Stimulated activated CD8-positive, alpha-beta memory T cell treated with anti-CD3 and anti-CD28 coated beads, Interleukin-4, amount 100 ng/mL, for 1 hour (primary cell): ENCODE measurements at regions not wholly inside any gene's neighbourhood (a gene's known extent, or its start where the extent isn't known, plus 50 kb on each side); places are given as distances from the start of the nearest gene placed in this dataset.

Experiments
- DNase-seq, 2 donors: peaks; one replicate each; pipeline ENCODE4 v3.0.0-alpha.2; 2020; ENCODE audit warnings: low read depth in 2 of 2, low spot score in 1 of 2

DNA sequence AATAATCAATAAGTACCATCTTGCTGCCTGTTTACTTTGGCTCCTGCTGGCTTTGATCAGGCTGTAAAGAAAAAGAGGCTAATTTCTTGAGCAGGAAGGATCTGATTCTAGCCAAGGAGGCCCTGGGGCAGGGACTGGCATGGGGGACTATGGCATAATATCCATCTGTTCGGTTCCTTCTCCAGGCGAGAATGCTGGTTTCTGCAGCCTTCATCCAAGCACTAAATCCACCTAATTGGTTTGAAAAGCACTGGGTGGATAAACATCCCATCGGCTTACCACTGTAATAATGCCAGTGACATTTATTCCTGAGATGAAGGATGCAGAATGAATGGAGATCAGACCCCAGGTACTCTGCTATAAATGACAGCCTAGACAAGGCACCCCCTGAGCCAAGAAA, 180.0 kb upstream of the ASIC2 start:
- DNase-seq, result no peak

DNA sequence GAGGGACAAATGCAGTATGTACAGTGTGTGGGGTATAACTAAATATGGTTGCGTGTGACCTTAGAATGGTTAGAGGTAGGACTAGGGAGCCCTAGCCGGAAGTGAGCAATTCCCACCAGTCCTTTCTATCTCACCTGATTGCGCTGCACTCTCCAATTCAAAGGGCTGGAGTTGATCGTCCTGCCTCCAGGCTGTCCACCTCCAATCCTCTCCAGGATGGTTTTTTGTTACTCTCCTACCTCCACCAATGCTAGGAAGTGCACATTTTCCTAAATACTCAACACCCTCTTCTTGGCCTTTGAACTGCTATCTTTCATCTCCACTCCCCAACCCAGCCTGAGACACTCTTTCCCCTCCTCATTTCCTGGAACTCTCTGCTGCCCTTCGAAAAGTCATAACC, 181.7 kb upstream of the ASIC2 start:
- DNase-seq, result no peak

DNA sequence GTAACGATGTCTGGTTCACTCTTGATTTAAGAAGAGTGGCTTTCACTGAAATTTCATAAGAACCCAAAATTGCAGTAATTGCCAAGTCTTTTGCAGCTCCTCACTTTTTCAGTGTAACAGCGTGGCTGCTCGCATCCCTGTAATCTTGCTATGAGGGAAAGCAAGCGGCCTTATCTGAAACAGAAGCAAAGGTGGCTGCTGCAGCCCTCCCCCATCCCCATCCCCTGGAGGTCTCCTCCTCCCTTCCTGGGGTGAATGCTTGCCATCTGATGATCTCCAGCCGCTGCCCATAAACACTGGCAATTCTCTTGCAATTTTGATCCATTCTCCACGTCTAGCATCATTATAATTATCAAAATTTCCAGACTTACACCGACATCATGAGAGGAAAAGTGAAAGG, 182.5 kb upstream of the ASIC2 start:
- DNase-seq, result no peak

DNA sequence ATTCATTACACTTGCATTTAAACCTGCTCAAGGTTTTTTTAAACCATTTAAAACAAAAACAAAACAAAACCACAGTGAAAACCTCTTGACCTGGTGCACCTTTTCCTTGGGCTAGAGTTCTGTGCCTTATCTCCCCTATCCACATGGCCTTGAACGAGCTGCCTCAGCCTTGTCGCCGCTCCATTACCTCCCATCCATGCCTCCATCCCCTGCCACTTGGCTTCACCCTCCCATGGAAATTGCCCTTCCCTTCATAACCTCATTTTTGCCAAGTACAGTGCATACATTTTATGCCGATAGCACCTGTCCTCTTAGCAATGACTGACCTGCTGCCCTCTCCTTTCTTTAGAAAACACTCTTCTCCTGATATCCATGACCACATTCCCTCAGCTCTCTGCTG, 188.6 kb upstream of the ASIC2 start:
- no peak for DNase-seq

DNA sequence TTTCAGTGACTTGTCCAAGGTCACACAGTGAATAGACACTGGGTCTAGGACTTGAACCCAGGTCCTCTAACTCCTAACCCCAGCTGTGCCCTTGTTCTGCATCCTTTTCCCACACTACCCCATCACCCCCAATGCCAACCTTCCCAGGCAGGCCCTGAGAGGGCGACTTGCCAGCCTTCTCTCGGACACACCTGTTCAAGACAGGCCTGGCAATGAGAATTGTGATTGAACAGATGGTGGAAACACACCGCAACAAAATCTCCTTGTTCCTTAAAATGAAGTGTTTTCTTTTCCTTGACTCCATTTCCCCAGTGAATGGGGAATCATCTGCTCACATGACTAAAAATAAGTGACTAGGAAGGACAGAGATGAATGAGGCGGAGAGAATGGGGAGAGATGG, 189.5 kb upstream of the ASIC2 start:
- DNase-seq, result no peak

DNA sequence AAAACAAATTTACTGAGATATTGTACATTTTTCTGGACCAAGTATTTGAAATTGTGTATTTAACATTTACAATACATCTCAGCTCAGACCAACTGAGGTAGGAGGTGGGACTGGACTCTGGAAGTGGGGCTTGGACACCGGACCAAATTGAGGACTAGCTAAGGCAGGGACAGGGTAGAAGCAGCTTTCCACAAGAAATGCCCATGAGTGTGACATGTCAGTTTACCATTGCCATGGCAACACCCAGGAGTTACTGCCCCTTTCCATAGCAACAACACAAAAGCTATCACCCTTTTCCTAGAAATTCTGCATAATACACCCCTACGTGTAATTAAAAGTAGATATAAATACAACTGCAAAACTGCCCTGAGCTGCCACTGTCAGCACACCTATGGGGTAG, 191.5 kb upstream of the ASIC2 start:
- DNase-seq, result no peak

DNA sequence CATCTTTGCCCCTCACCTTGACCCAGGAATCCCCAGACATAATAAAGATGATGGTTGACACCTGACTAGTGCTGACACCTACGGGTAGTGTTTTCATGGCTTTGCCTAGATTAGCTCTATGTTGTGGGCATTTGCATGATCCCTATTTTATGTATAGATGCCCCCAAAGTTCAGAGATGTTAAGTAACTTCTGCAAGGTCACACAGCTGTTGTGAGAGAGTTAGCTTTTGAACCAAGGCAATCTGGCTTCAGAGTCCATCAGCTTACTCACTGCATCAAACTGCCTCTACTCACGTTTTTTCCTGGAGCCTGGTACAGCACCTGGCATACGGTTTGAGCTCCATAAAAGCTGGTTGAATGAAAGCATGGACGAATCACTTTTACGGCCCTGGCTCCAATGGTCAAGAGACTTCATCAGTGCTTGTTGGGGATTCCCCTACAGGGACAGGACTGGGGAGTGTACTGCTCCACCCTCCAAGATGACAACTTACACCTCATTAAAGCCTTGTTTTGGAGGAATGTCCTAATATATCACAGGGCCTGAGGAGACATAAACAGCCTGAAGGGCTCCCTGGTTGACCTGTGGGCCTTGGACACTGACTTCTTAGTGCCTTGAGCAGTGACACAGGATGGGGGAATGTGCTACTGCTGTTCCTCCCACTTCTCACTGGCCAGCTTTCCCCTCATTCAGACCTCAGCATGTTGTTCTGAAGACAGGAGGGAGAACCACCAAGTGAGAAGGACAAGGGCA, 193.2 kb upstream of the ASIC2 start:
- DNase-seq, result no peak

DNA sequence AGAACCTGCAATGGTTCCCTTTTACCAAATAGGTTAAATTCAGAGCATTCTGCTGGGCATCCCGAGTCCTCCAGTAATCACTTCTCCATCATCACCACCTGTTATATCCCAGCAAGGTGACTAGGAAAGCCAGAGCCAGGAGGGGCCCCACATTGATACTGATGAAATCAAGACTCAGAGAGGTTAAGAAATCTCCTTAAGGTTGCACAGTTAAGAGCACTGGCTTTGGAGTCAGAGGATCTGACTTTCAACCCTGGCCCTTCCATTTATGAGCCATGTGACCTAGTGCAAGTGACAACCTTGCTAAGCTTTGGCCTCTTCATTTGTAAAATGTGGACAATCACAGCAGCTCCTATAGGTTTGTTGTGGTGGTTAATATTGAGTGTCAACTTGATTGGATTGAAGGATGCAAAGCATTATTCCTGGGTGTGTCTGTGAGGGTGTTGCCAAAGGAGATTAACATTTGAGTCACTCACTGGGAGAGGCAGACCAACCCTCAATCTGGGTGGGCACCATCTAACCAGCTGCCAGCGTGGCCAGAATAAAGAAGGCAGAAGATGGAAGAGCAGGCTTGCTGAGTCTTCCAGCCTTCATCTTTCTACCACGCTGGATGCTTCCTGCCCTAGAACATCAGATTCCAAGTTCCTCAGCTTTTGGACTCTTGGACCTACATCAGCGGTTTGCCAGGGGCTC, 194.2 kb upstream of the ASIC2 start:
- DNase-seq, result no peak

DNA sequence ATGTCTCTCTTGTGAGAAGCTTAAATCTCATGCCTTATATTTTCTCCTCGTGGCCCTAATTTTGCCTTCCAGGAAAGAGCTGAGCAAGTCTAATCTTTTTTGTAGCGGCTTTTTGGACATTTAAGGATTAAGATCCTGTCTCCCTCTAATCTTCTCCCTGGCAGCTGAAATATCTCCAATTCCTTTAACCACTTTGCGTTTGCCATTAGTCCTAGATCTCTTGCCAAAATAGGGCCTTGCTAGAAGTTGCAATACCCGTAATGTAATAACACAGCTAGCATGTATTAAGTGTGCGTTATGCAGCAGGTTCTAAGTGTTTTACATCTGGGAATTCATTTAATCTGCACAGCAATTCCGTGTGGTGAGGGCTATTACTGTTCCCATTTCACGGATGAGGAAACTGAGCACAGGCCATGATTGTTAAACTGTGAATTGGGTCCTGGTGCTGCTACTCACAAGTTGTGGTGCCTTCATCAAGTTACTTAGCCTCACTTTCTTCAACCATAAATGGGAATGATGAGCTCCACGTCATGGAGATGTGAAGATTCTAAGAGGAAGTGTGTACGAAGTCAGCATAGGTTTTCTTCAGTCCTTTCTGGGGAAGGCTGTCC, 198.9 kb upstream of the ASIC2 start:
- no peak for DNase-seq

DNA sequence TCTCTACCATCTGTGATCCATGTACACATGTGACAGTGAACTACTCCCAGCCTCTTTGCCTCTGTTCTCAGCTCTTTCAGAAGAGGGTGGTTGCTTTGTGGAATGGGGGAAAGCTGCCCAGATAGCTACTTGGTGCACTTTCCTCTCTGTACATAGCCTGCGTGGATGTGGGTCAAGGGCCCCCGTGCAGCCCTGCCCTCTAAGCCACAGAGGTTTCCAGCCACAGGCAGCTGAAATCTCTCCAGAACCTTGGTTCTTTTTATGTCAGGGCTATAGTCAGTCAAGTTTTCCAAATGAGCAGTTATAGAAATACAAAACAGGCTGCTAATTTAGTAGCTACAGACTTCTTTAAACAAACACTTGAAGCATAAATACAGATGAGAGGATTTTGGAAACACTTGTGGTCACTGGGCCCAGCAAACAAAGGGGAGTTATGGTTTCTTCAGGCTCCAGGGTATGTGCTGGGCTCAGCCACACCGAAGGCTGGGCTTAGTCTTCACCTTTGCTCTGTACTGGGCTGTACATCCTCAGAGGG, 199.7 kb upstream of the ASIC2 start:
- DNase-seq, result no peak

DNA sequence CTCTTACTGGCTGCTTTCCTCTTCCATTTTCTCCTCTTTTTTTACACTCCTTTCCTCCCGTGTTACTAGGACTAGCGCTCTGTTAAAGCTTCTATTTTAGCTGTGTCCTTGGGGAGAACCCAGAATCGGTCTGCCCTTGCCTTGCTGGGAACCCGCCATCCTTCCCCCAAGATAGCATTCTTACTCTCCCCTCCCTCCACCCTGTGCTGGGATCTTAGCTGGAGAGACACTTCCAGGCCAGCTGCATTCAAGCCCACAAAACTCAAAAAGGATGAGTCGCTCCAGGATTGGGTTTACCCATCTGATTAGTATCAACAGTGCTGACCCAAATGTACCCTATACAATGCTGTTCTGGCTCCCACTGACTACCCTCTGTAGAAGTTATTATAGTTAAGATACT, 200.5 kb upstream of the ASIC2 start:
- DNase-seq, result no peak

DNA sequence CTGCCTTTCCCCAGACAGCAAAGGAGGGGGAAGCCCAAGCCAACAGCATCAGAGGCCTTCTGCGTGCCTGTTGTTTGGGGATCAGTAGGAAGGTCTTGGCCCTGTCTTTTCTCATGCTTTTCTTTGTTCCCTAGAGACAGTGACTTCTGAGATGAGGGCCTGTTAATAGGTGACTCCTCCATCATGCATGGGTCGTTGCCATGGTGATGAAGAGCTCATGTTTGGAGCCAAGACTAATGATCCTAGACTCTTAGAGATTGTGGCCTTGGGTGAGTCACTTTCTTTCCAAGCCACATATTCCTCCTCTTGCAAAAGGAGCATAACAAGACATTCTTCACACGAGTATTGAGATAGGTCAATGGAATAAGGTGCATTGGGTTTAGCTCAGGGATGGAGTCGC, 201.1 kb upstream of the ASIC2 start:
- DNase-seq, result no peak

DNA sequence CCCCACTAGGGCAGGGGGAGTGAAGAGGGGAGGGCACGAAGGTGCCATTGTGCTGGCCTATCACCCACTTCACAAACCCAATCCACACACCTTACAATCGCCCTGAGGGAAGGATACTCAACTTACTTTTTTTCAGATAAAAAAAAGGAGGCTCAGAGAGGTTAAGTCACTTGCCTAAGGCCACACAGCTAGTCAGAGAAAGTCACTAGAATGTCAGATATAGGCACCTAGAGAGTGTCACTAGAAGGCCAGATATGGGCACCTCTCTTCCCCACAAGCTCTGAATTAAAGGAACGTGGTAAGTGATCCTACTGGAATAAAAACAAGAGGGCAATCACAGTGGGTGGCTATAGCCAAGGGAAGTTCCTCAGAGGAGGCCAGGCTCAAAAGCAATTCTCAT, 204.5 kb upstream of the ASIC2 start:
- no peak for DNase-seq

DNA sequence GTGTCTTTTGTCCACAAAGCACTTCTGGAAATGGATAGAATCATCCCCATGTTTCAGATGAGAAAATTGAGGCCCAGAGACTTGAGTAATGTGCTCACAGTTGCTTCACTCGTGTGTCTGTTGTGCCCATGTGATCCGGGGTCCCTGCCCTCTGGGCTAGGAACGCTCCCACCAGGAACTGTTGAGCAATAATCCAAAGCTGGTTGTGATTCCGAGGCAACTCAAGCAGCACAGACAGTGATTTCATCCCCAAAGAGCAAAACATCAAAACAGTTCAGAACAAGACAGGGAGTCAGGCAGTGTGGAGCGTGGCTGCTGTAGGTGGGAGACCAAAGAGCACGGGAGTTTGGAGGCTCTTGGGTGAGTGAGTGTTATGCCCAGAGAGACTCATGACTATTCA, 205.0 kb upstream of the ASIC2 start:
- no peak for DNase-seq

DNA sequence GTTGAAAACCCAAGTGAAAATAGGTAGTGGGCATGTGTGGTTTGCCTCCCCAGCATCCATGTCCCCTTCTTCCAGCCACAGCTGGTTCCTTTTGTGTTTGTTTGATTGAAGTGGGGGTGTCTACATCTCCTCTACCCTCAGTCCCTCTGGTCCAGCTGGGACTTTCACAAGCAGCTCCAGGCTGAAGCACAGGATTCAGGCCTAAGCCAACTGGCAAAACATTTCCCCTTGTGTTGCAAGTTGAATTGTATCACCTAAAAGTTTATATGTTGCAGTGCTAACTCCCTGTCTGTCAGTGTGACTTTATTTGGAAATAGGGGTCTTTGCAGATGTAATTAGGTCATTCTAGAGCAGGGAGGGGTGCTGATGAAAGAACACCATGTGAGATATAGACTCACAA, 205.9 kb upstream of the ASIC2 start:
- DNase-seq, result no peak

DNA sequence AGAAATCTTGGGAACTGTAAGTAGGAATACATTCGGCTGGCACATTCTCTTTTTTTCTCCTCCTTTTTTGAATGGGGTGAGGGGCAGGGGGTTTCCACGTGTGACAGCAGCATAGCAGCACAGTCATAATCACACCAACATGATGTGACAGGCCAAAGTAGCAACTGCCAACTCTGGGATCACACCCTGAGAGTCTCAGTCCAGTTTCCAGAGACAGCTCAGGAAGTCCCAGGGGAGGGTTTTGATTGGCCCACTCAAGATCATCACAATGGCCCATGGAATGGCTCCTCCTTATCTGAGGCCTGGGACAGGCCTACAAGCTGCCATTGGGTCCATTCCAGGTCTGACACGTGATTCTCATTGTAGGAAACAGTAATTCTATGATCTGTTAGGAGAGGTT, 207.1 kb upstream of the ASIC2 start:
- DNase-seq, result no peak

DNA sequence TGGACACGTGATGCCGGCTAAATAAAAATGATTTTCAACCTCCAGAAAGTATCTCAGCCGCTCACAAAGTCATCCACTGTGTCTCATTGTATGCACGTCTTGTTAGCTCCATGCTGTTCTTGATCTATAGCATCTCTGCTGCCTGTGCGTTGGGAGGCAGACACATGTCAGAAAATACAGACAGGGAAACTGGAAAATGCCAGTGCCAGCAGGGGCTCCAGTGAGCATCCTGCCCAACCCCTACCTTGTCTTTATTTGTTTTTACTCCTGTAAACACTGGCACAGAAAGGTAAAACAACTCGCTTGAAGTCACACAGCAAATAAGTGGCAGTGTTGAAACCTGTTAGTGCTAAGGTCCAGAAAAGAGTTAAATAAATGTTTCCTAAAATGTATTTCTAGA, 208.1 kb upstream of the ASIC2 start:
- DNase-seq, result no peak

DNA sequence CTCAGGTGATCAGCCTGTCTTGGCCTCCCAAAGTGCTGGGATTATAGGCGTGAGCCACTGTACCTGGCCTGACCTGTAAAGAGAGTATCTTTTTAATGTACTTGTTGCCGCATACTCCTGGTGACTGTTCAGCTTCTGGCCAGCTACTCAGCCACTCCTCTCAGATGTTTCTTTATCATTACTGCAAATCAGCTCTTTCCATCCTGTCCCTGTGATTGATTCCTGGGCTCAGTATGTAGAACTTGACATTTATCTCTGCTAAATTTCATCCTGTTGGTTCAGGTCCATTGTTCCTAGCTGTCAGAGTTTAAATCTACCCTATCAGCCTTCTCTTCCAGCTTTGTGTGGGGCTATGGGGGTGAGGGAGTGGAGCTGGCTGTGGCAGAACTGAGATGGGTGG, 211.5 kb upstream of the ASIC2 start:
- no peak for DNase-seq

DNA sequence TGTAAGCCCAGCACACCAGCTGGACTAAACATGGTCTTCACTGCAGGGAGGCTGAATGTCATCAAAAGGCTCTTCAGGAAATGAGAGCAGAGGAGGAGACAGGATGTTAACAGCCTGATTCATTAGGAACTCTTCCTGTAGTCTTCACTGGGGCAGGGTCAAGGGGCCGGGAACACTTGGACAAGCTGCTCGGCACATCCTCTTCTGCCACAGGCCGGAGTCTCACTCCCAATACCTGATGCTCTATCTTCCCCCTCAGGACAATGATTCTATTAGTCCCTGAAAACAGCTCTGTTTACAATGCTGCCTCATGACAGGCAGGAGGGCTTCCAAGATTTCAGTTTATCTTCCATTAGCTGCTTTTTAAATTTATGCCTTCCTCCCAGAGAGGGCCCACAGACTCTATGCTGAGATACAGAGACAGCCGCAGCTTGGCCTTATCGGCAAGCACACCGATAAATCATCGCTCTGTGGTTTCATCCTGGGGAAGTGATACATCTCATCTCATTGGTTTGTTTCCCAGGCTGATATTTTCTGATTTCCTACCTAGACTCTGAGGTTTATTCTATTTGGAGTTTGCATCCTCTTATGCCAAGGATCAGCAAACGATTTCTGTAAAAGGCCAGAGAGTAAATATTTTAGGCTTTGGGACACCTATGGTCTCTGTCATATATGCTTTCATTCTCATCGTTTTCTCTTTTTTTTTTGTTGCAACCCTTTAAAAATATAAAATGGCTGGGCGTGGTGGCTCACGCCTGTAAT, 214.0 kb upstream of the ASIC2 start:
- no peak for DNase-seq

DNA sequence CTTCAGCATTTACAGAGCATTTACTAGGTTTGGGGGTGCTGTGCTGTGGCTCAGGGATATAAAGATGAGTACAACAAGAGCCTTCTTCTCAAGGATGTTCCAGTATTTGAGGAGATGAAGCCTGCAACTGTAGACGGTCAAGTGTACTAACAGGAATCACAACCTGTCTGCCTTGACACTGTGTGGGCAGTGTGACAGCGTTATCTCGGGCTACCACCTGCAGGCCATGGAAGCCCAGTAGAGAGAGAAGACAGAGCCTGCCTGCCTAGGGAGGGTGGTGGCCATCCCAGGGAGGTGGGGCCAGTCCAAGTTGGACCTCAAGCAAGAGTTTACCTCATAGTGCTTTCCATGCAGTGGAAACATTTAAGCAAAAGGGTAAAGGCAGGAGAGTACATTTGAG, 215.1 kb upstream of the ASIC2 start:
- DNase-seq, result no peak

DNA sequence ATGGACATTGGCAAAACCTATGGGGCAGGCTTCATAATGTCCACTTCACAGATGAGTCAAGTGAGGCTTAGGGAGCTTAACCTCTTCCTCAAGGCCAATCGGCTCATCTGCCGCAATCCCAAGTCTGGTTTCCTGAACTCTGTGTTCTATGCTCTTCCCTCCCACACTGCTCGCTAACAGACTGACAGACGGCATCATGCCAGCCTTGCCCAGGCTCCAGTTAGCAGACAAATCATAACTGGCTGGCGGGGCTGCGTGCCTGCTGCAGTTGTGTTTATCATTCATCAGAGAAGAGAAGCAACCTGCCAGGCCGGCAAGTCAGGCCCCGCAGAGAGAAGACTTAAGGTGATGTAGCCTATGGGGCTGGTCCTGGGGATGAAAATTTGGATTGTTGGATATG, 216.2 kb upstream of the ASIC2 start:
- no peak for DNase-seq

DNA sequence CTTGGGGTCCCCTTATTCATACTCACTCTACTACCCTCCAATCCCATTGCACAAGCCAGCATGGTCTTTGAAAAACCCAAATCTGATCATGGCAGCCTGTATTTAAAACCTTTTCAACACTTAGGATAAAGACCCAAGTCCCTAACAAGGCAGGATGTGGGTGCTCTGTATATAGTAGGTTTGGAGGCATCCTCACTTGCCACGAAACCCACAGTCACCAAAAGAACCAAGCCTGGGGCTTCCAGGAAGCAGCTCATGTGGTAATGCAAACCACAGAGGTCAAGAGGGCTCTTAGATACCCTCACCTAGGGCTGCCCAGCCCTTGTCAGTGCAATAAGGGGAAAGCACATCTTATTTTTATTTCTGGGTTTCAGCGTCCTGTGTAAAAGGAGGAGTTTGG, 218.6 kb upstream of the ASIC2 start:
- DNase-seq, result no peak
